Liver (tissue), 7 donors: ENCODE measurements at regions not wholly inside any gene's neighbourhood (a gene's known extent, or its start where the extent isn't known, plus 50 kb on each side); places are given as distances from the start of the nearest gene placed in this dataset.

Source experiments
- DNase-seq: peaks from one replicate; pipeline ENCODE4 v3.0.0-alpha.2; 2017; ENCODE audit warnings: low spot score
- H3K27ac ChIP-seq, 2 donors: one replicate each; pipeline ENCODE4 v1.7.0; 2013; ENCODE audit warnings: inconsistent platforms in 2 of 2, low read length in 2 of 2, control low read depth in 1 of 2, low read depth in 1 of 2, mild to moderate bottlenecking in 1 of 2
- H3K27me3 ChIP-seq, 4 donors: one replicate each; pipeline versions ENCODE4 v1.6.1 to v1.7.0; 2013; ENCODE audit warnings: low read length in 3 of 4, inconsistent platforms in 1 of 4, mild to moderate bottlenecking in 1 of 4, moderate library complexity in 1 of 4; ENCODE audit not compliant: control insufficient read depth in 4 of 4, insufficient read depth in 4 of 4
- H3K36me3 ChIP-seq, 4 donors: one replicate each; pipeline versions ENCODE4 v1.6.1 to v1.7.0; 2013; ENCODE audit warnings: low read length in 3 of 4, mild to moderate bottlenecking in 3 of 4, low read depth in 1 of 4, moderate library complexity in 1 of 4; ENCODE audit not compliant: control insufficient read depth in 4 of 4, insufficient read depth in 3 of 4
- H3K4me1 ChIP-seq, 4 donors: one replicate each; pipeline versions ENCODE4 v1.6.1 to v1.7.0; 2013; ENCODE audit warnings: low read length in 3 of 4, mild to moderate bottlenecking in 3 of 4, moderate library complexity in 1 of 4; ENCODE audit not compliant: control insufficient read depth in 4 of 4, insufficient read depth in 4 of 4
- H3K4me3 ChIP-seq, 3 donors: one replicate each; pipeline versions ENCODE4 v1.6.1 to v1.7.0; 2013; ENCODE audit warnings: low read length in 3 of 3, control low read depth in 1 of 3, low read depth in 1 of 3, mild to moderate bottlenecking in 1 of 3
- H3K9ac ChIP-seq, 2 donors: one replicate each; pipeline ENCODE4 v1.7.0; 2013; ENCODE audit warnings: low read length in 2 of 2, mild to moderate bottlenecking in 2 of 2, moderate library complexity in 2 of 2, control low read depth in 1 of 2, low read depth in 1 of 2
- H3K9me3 ChIP-seq, 4 donors: one replicate each; pipeline versions ENCODE4 v1.6.1 to v1.7.0; 2013; ENCODE audit warnings: low read length in 3 of 4; ENCODE audit not compliant: control insufficient read depth in 4 of 4
- EGR1 ChIP-seq, 2 donors: IDR thresholded peaks; 2 replicates each; pipeline ENCODE4 v1.6.1; 2016 to 2018; ENCODE audit warnings: antibody characterized with exemption in 2 of 2, low read depth in 2 of 2
- GABPA ChIP-seq, 2 donors: IDR thresholded peaks in 1 of 2; conservative IDR thresholded peaks in 1 of 2; 2 replicates each; pipeline ENCODE4 v1.6.1; 2016; ENCODE audit warnings: antibody characterized with exemption in 2 of 2, mild to moderate bottlenecking in 1 of 2, moderate library complexity in 1 of 2
- HNF4A ChIP-seq, 2 donors: conservative IDR thresholded peaks; 2 replicates each; pipeline ENCODE4 v1.6.1; 2016; ENCODE audit warnings: antibody characterized with exemption in 2 of 2, mild to moderate bottlenecking in 2 of 2
- HNF4G ChIP-seq: IDR thresholded peaks from 2 replicates; pipeline ENCODE4 v1.6.1; 2016; ENCODE audit warnings: antibody characterized with exemption
- JUND ChIP-seq, 2 donors: IDR thresholded peaks; 2 replicates each; pipeline ENCODE4 v1.6.1; 2016; ENCODE audit warnings: antibody characterized with exemption in 2 of 2
- RXRA ChIP-seq, 2 donors: IDR thresholded peaks; 2 replicates each; pipeline ENCODE4 v1.6.1; 2017 to 2018; ENCODE audit warnings: antibody characterized with exemption in 2 of 2, mild to moderate bottlenecking in 1 of 2
- YY1 ChIP-seq: IDR thresholded peaks from 2 replicates; pipeline ENCODE4 v1.6.1; 2016; ENCODE audit warnings: antibody characterized with exemption, mild to moderate bottlenecking
- WGBS: extraction: QIAGEN DNeasy Blood & Tissue Kit; methylation state at CpG from one replicate; pipeline ENCODE4 v1.1.7; 2013; 5-methylcytosine and 5-hydroxymethylcytosine counted together
- TF ChIP-seq, protein P1 (sequence below): IDR thresholded peaks from 2 replicates; pipeline ENCODE4 v1.6.1; 2016; ENCODE audit warnings: antibody characterized with exemption
- TF ChIP-seq, protein P2 (sequence below): IDR thresholded peaks from 2 replicates; pipeline ENCODE4 v1.6.1; 2016; ENCODE audit warnings: antibody characterized with exemption
- TF ChIP-seq, protein P3 (sequence below): IDR thresholded peaks from 2 replicates; pipeline ENCODE4 v1.6.1; 2016; ENCODE audit warnings: antibody characterized with exemption
- TF ChIP-seq, protein P4 (sequence below): IDR thresholded peaks from 2 replicates; pipeline ENCODE4 v1.6.1; 2016; ENCODE audit warnings: antibody characterized with exemption, mild to moderate bottlenecking
- donor health status: healthy.
- donor health status: healthy.
- donor health status: healthy.
- donor health status: healthy.

DNA sequence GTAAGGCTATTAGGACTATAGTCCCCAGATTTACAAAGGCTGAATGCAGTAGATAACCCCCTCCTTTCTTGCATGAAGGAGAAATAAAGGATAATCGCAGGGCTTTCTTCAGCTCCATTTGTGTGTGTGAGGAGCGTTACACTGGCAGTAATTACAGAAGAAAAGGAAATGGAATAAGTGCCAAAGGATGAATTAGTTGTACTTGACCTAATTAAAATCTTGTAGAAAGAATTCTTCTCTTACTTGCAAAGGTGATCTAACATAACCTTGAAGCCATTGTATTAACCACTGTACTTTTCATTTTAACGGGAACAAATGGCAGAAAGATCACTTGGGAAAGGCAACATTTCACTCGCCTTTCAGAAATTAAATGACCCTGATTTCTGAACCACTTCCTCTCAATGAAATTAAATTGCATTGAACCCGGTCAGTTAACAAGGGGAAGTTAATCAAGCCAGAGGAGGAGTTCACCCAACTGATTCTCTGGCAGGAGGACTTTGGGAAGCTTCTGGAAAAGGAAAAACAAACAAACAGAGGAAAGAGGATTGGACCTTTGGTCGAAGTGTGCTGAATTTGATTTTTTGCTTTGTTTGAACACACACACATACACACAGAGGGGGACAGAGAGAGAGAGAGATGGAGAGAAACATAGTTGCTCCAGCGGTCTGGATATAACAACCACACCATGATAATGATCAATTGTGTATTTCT lies 90.6 kb downstream of the GP2 start:
- 63% methylated on average over 7 of the region's 7 CpGs for WGBS
- Histone ChIP-seq H3K4me1 (no peaks in the 10 kb centered on the region), H3K9me3 (no peaks in the 10 kb centered on the region), H3K4me3 (no peak overlapping the region), H3K27me3 (peaks cover 0 to 3% (median 2%) of the 10 kb centered on the region in 4 donors), H3K9ac (no peak overlapping the region), H3K36me3 (no peaks in the 10 kb centered on the region), H3K27ac (no peak overlapping the region)
- TF ChIP-seq, protein P1, sequence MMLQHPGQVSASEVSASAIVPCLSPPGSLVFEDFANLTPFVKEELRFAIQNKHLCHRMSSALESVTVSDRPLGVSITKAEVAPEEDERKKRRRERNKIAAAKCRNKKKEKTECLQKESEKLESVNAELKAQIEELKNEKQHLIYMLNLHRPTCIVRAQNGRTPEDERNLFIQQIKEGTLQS, result no peak
- TF ChIP-seq EGR1 (IDR thresholded peaks at IDR 0.05; ENCODE audit: low read depth in 2 of 2), result peak in 1 of 2 donors; percentile 38
- no peak for TF ChIP-seq YY1
- no peak for TF ChIP-seq JUND (IDR thresholded peaks at IDR 0.05)
- TF ChIP-seq HNF4A (conservative IDR thresholded peaks at IDR 0.05), result peak in 1 of 2 donors; percentile 54
- TF ChIP-seq, protein P2, sequence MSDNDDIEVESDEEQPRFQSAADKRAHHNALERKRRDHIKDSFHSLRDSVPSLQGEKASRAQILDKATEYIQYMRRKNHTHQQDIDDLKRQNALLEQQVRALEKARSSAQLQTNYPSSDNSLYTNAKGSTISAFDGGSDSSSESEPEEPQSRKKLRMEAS, result peak; percentile 33
- no peak for TF ChIP-seq HNF4G
- no peak for TF ChIP-seq GABPA (IDR thresholded peaks at IDR 0.05 in 1 of 2, conservative IDR thresholded peaks at IDR 0.05 in 1 of 2)
- TF ChIP-seq, protein P3, sequence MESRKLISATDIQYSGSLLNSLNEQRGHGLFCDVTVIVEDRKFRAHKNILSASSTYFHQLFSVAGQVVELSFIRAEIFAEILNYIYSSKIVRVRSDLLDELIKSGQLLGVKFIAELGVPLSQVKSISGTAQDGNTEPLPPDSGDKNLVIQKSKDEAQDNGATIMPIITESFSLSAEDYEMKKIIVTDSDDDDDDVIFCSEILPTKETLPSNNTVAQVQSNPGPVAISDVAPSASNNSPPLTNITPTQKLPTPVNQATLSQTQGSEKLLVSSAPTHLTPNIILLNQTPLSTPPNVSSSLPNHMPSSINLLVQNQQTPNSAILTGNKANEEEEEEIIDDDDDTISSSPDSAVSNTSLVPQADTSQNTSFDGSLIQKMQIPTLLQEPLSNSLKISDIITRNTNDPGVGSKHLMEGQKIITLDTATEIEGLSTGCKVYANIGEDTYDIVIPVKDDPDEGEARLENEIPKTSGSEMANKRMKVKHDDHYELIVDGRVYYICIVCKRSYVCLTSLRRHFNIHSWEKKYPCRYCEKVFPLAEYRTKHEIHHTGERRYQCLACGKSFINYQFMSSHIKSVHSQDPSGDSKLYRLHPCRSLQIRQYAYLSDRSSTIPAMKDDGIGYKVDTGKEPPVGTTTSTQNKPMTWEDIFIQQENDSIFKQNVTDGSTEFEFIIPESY, result no peak
- DNase-seq, result no peak

DNA sequence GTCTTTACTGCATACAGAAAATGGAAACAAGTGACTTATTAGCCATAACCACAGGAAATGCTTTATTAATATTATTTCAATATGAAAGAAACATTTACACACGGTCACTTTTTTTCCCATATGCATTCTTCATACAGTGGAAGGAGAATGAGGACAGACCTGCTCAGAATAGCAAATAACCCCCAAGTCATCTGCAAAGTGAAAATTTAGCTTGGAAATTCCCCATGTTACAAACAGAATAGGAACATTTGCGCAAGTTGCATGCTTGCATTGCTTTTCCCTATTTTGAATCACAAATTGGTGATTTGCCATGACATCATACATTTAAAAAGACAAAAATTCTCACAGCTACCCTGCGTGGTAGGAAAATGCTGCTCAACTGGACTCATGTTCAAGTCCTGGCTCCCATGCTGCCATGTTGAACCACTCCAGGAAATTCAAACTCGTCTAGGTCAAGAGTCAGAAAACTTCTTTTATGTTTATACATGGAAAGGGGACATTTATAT lies 102.0 kb downstream of the GP2 start:
- DNase-seq, result no peak
- H3K27ac ChIP-seq, result no peak overlapping the region
- H3K4me1 ChIP-seq, result no peaks in the 10 kb centered on the region
- H3K4me3 ChIP-seq, result no peak overlapping the region
- no peaks in the 10 kb centered on the region for H3K36me3 ChIP-seq
- WGBS, result 82% methylated on average over 4 of the region's 4 CpGs
- peaks cover 0 to 5% (median 2%) of the 10 kb centered on the region in 4 donors for H3K9me3 ChIP-seq
- no peak overlapping the region for H3K9ac ChIP-seq
- H3K27me3 ChIP-seq, result peaks cover 0 to 12% (median 0%) of the 10 kb centered on the region in 4 donors
- TF ChIP-seq RXRA (IDR thresholded peaks at IDR 0.05) (no peak), EGR1 (IDR thresholded peaks at IDR 0.05; ENCODE audit: low read depth in 2 of 2) (no peak), YY1 (no peak), HNF4A (conservative IDR thresholded peaks at IDR 0.05) (no peak), GABPA (IDR thresholded peaks at IDR 0.05 in 1 of 2, conservative IDR thresholded peaks at IDR 0.05 in 1 of 2) (no peak)
- TF ChIP-seq, protein P4, sequence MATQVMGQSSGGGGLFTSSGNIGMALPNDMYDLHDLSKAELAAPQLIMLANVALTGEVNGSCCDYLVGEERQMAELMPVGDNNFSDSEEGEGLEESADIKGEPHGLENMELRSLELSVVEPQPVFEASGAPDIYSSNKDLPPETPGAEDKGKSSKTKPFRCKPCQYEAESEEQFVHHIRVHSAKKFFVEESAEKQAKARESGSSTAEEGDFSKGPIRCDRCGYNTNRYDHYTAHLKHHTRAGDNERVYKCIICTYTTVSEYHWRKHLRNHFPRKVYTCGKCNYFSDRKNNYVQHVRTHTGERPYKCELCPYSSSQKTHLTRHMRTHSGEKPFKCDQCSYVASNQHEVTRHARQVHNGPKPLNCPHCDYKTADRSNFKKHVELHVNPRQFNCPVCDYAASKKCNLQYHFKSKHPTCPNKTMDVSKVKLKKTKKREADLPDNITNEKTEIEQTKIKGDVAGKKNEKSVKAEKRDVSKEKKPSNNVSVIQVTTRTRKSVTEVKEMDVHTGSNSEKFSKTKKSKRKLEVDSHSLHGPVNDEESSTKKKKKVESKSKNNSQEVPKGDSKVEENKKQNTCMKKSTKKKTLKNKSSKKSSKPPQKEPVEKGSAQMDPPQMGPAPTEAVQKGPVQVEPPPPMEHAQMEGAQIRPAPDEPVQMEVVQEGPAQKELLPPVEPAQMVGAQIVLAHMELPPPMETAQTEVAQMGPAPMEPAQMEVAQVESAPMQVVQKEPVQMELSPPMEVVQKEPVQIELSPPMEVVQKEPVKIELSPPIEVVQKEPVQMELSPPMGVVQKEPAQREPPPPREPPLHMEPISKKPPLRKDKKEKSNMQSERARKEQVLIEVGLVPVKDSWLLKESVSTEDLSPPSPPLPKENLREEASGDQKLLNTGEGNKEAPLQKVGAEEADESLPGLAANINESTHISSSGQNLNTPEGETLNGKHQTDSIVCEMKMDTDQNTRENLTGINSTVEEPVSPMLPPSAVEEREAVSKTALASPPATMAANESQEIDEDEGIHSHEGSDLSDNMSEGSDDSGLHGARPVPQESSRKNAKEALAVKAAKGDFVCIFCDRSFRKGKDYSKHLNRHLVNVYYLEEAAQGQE, result no peak
